ENCODE measurements at regions not wholly inside any gene's neighbourhood (a gene's known extent, or its start where the extent isn't known, plus 50 kb on each side); places are given as distances from the start of the nearest gene placed in this dataset.
A peak's percentile ranks its signal among the peaks of the same experiment; 100 is the strongest.

DNA sequence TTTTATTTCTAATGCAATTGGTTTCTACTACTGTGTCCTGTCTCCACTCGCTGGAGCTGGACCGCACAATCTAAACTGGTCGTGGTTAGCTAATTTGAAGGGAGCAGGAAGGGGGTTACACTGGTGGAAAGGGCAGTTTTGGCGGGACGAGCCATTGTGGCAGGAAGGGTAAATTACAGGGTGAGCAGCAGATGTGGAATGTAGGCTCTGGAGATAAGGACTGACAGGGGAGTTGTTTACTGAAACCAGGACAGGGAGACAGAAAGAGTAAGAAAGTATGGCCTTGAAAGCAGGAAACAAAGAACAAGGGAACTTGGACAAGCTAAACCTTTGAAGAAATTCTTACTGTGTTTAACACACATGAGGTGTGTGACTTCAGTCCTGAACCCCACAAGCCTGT lies 147.8 kb downstream of the ATXN7L3B start:
- Histone ChIP-seq H3K4me1 (no peaks in the 10 kb centered on the region), H3K9me3 (no peaks in the 10 kb centered on the region), H3K36me3 (no peaks in the 10 kb centered on the region), H3K27ac (no peak overlapping the region), H3K27me3 (no peaks in the 10 kb centered on the region), H3K4me3 (no peak overlapping the region)
- TF ChIP-seq, protein P1, sequence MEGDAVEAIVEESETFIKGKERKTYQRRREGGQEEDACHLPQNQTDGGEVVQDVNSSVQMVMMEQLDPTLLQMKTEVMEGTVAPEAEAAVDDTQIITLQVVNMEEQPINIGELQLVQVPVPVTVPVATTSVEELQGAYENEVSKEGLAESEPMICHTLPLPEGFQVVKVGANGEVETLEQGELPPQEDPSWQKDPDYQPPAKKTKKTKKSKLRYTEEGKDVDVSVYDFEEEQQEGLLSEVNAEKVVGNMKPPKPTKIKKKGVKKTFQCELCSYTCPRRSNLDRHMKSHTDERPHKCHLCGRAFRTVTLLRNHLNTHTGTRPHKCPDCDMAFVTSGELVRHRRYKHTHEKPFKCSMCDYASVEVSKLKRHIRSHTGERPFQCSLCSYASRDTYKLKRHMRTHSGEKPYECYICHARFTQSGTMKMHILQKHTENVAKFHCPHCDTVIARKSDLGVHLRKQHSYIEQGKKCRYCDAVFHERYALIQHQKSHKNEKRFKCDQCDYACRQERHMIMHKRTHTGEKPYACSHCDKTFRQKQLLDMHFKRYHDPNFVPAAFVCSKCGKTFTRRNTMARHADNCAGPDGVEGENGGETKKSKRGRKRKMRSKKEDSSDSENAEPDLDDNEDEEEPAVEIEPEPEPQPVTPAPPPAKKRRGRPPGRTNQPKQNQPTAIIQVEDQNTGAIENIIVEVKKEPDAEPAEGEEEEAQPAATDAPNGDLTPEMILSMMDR (IDR thresholded peaks at IDR 0.05), result no peak
- intact Hi-C loops (cut with DNase I; ENCODE audit: low total_unique reads), result no loop called here
- no peak for DNase-seq

DNA sequence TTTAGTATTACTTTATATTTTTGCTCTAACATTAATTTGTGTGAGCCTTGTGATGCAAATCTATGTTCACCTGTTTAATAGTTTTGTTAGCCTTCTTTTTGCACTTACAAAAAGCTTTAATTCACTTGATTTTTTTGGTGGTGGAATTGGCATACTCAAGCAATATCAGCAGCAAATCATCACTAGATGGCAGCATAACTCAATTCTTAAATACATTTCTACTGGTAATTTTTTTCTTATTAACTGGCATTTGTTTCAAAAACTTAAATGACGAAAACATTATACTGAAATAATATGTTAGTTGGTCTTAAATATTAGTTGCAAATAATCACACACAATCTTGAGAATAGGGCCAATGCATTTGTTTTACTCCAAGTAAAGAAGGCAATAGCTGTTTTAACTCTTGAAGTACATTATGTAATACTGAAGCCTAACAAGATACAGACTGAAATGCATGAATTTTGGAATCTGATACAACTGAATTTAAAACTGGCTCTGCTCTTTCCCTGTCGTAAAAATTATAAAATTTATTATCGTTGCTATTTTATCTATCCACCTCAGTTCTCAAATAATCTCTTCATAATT lies 151.5 kb downstream of the ATXN7L3B start:
- Histone ChIP-seq H3K27ac (no peak overlapping the region), H3K9me3 (no peaks in the 10 kb centered on the region), H3K4me3 (no peak overlapping the region), H3K4me1 (no peaks in the 10 kb centered on the region), H3K36me3 (no peaks in the 10 kb centered on the region), H3K27me3 (no peaks in the 10 kb centered on the region)
- no peak for DNase-seq
- TF ChIP-seq, protein P1 (IDR thresholded peaks at IDR 0.05), result peak; percentile 16 to 23
- intact Hi-C loops (cut with DNase I; ENCODE audit: low total_unique reads), result no loop called here

DNA sequence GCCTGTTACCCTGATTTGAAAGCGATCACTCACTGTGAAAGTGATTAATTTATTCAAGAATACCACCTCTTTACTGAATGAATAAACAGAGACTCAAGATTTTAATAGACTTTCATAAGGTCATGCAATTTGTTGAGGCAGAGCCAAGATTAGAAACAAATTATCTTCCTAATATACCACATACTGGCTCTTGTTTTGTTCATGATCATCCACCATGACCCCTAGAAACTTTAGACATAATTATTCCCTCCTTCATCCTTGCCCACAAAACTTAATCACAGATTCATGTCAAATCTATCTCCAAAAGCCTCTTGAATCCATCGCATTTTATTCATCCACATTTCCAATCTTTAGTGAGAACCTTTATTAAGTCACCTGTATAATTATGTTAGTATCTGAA lies 152.3 kb downstream of the ATXN7L3B start:
- intact Hi-C loops (cut with DNase I; ENCODE audit: low total_unique reads), result no loop called here
- Histone ChIP-seq H3K4me1 (no peaks in the 10 kb centered on the region), H3K9me3 (no peaks in the 10 kb centered on the region), H3K27me3 (no peaks in the 10 kb centered on the region), H3K4me3 (no peak overlapping the region), H3K36me3 (no peaks in the 10 kb centered on the region), H3K27ac (no peak overlapping the region)
- TF ChIP-seq, protein P1 (IDR thresholded peaks at IDR 0.05), result no peak
- no peak for DNase-seq

DNA sequence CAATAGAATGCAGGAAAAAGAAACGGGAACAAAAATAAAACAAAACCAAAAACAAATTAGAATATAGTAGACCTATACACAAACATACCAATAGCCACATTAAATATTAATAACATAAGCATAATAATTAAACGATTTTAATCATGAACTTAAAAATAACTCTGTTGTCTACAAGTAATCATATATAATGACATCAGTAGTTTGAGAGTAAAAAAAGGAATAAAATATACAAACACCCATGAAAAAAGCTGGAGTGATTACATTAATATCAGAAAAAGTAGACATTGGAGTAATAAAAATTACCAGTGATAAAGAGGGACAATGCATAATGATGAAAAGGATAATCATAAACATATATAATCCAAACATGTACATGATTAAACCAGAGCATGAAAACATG lies 181.8 kb downstream of the ATXN7L3B start:
- H3K27ac ChIP-seq, result no peak overlapping the region
- no peak overlapping the region for H3K4me3 ChIP-seq
- H3K4me1 ChIP-seq, result no peaks in the 10 kb centered on the region
- intact Hi-C loops (cut with DNase I; ENCODE audit: low total_unique reads), result no loop called here
- H3K27me3 ChIP-seq, result no peaks in the 10 kb centered on the region
- no peak for DNase-seq
- H3K36me3 ChIP-seq, result no peaks in the 10 kb centered on the region
- TF ChIP-seq, protein P1 (IDR thresholded peaks at IDR 0.05), result no peak
- H3K9me3 ChIP-seq, result no peaks in the 10 kb centered on the region

DNA sequence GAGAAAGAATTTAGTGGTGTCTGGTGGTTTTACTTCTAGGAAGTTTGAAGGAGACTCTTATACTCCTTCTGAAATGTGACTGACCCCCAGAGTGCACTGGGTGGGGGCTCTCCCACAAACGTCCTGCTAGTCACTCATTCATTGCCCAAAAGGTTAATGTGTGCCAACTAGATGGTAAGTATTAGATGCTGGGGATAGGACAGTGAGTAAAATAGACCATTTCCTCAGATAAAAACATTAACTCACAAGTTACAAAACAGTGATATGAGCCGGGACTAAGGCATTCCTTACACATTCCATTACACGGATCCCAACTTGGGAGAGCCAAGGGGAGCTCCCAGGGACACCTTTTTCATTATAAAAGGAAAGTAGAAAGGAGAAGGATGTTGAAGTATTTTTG lies 185.1 kb downstream of the ATXN7L3B start:
- intact Hi-C loops (cut with DNase I; ENCODE audit: low total_unique reads), result no loop called here
- H3K4me1 ChIP-seq, result no peaks in the 10 kb centered on the region

More for the DNA sequence above, 185.1 kb downstream of the ATXN7L3B start:
- TF ChIP-seq, protein P1 (IDR thresholded peaks at IDR 0.05), result no peak
- Histone ChIP-seq H3K4me3 (no peak overlapping the region), H3K36me3 (no peaks in the 10 kb centered on the region), H3K9me3 (no peaks in the 10 kb centered on the region), H3K27me3 (no peaks in the 10 kb centered on the region), H3K27ac (no peak overlapping the region)
- DNase-seq, result no peak
